H54 (cell line): ENCODE measurements at regions not wholly inside any gene's neighbourhood (a gene's known extent, or its start where the extent isn't known, plus 50 kb on each side); places are given as distances from the start of the nearest gene placed in this dataset.

Experiments
- DNase-seq: peaks from one replicate; pipeline ENCODE4 v3.0.0; 2011; ENCODE audit warnings: low spot score, mixed read lengths; ENCODE audit not compliant: insufficient read length
- FAIRE-seq: peaks from 3 replicates; lab custom pipeline; 2011; peaks lifted over from hg19 to GRCh38; lab: Jason Lieb, UNC
- POLR2A ChIP-seq: IDR thresholded peaks from 2 replicates; pipeline ENCODE4 v1.6.1; 2011; ENCODE audit warnings: low read depth, mild to moderate bottlenecking, low read length

- no peak for DNase-seq
- no peak for TF ChIP-seq POLR2A
- FAIRE-seq, result no peak
Observed at GRCh38 chr1:72355899-72356298, 73.6 kb upstream of the NEGR1 start.

- FAIRE-seq, result no peak
- no peak for TF ChIP-seq POLR2A
- no peak for DNase-seq
Observed at GRCh38 chr1:72341661-72342060, 59.3 kb upstream of the NEGR1 start.

GRCh38 chr1:72336776-72337175, 54.4 kb upstream of the NEGR1 start:
- FAIRE-seq (no peak), DNase-seq (no peak)
- TF ChIP-seq POLR2A, result no peak
